HL-60 (cell line): ENCODE measurements at regions not wholly inside any gene's neighbourhood (a gene's known extent, or its start where the extent isn't known, plus 50 kb on each side); places are given as distances from the start of the nearest gene placed in this dataset.

ENCODE experiments used
- DNase-seq, 2 experiments: peaks; one replicate each; pipeline ENCODE4 v3.0.0-alpha.2; 2010 to 2020; ENCODE audit warnings: low read depth in 1 of 2, low spot score in 1 of 2
- H3K27ac ChIP-seq: fragments of 250-450 bp; sonication (Bioruptor Pico); replicated peaks from 2 replicates; pipeline ENCODE4 v1.5.1; 2020; ENCODE audit warnings: mild to moderate bottlenecking, moderate library complexity
- H3K27me3 ChIP-seq: fragments of 250-450 bp; sonication (Bioruptor Pico); 2 replicates; pipeline ENCODE4 v1.5.1; 2021; ENCODE audit warnings: mild to moderate bottlenecking, moderate library complexity; ENCODE audit not compliant: insufficient read depth, poor library complexity, severe bottlenecking
- H3K4me3 ChIP-seq: replicated peaks from 2 replicates; pipeline ENCODE4 v1.5.1; 2011; ENCODE audit warnings: mild to moderate bottlenecking, control low read depth, low read length; ENCODE audit not compliant: insufficient read depth
- GABPA ChIP-seq: IDR thresholded peaks from 2 replicates; pipeline ENCODE4 v1.6.1; 2012; ENCODE audit warnings: low read depth
- POLR2AphosphoS5 ChIP-seq: IDR thresholded peaks from 2 replicates; pipeline ENCODE4 v1.6.1; 2012; ENCODE audit warnings: low read depth
- SPI1 ChIP-seq: IDR thresholded peaks from 2 replicates; pipeline ENCODE4 v1.6.1; 2012; ENCODE audit warnings: low read depth, mild to moderate bottlenecking, borderline replicate concordance
- TF ChIP-seq, protein P1 (sequence below): IDR thresholded peaks from 2 replicates; pipeline ENCODE4 v1.6.1; 2012; ENCODE audit warnings: low read depth; ENCODE audit not compliant: insufficient replicate concordance
- TF ChIP-seq, protein P2 (sequence below): IDR thresholded peaks from one replicate; pipeline ENCODE4 v1.5.1; 2011; ENCODE audit warnings: low read length, control low read depth, inconsistent platforms; ENCODE audit not compliant: insufficient read depth

DNA sequence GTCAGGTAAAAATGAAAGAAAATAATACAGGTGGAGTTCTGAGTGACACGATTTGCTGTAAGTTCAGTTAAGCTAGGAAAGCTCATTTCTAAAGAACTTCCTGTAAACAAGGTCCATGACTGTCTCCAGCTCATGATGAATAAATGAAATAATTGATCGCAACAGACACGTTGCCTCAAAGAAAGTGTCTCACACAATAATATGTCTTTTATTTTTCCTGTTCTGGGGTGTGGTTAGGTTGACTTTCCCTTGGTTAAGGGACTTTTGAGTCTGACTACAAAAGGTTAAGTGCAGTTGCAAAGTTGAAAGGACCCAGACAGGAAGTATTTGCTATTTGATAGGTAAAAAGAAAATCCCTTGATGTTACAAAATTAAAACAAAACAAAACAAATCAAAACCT is 304.2 kb upstream of the PRDM1 start:
- Histone ChIP-seq H3K4me3 (no peak overlapping the region), H3K27ac (no peak overlapping the region), H3K27me3 (no peaks in the 10 kb centered on the region)
- no peak for TF ChIP-seq SPI1
- TF ChIP-seq POLR2AphosphoS5 = no peak
- TF ChIP-seq, protein P1, sequence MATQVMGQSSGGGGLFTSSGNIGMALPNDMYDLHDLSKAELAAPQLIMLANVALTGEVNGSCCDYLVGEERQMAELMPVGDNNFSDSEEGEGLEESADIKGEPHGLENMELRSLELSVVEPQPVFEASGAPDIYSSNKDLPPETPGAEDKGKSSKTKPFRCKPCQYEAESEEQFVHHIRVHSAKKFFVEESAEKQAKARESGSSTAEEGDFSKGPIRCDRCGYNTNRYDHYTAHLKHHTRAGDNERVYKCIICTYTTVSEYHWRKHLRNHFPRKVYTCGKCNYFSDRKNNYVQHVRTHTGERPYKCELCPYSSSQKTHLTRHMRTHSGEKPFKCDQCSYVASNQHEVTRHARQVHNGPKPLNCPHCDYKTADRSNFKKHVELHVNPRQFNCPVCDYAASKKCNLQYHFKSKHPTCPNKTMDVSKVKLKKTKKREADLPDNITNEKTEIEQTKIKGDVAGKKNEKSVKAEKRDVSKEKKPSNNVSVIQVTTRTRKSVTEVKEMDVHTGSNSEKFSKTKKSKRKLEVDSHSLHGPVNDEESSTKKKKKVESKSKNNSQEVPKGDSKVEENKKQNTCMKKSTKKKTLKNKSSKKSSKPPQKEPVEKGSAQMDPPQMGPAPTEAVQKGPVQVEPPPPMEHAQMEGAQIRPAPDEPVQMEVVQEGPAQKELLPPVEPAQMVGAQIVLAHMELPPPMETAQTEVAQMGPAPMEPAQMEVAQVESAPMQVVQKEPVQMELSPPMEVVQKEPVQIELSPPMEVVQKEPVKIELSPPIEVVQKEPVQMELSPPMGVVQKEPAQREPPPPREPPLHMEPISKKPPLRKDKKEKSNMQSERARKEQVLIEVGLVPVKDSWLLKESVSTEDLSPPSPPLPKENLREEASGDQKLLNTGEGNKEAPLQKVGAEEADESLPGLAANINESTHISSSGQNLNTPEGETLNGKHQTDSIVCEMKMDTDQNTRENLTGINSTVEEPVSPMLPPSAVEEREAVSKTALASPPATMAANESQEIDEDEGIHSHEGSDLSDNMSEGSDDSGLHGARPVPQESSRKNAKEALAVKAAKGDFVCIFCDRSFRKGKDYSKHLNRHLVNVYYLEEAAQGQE = no peak
- TF ChIP-seq, protein P2, sequence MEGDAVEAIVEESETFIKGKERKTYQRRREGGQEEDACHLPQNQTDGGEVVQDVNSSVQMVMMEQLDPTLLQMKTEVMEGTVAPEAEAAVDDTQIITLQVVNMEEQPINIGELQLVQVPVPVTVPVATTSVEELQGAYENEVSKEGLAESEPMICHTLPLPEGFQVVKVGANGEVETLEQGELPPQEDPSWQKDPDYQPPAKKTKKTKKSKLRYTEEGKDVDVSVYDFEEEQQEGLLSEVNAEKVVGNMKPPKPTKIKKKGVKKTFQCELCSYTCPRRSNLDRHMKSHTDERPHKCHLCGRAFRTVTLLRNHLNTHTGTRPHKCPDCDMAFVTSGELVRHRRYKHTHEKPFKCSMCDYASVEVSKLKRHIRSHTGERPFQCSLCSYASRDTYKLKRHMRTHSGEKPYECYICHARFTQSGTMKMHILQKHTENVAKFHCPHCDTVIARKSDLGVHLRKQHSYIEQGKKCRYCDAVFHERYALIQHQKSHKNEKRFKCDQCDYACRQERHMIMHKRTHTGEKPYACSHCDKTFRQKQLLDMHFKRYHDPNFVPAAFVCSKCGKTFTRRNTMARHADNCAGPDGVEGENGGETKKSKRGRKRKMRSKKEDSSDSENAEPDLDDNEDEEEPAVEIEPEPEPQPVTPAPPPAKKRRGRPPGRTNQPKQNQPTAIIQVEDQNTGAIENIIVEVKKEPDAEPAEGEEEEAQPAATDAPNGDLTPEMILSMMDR = no peak
- TF ChIP-seq GABPA = no peak
- no peak for DNase-seq

DNA sequence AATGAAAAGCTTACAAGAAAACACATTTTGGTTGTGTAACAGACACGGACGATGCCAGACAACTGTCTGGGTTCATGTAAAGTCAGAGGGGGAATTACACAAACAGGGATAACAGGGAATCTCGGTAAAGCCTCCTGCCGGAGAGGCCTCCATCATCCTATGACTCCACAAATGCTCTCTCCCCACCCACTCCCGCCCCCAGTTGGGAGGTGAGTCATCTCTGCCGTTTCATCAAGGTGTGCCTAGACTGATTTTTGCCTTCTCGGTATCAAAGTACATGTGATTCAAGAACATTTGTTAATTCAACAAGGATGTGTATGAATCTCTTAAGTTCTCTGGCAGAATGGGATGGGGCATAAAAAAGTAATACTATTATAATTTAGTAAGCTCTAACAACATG is 304.9 kb upstream of the PRDM1 start:
- Histone ChIP-seq H3K4me3 (no peak overlapping the region), H3K27me3 (no peaks in the 10 kb centered on the region), H3K27ac (no peak overlapping the region)
- TF ChIP-seq GABPA (no peak), POLR2AphosphoS5 (no peak)
- TF ChIP-seq, protein P2 = no peak
- DNase-seq = no peak

DNA sequence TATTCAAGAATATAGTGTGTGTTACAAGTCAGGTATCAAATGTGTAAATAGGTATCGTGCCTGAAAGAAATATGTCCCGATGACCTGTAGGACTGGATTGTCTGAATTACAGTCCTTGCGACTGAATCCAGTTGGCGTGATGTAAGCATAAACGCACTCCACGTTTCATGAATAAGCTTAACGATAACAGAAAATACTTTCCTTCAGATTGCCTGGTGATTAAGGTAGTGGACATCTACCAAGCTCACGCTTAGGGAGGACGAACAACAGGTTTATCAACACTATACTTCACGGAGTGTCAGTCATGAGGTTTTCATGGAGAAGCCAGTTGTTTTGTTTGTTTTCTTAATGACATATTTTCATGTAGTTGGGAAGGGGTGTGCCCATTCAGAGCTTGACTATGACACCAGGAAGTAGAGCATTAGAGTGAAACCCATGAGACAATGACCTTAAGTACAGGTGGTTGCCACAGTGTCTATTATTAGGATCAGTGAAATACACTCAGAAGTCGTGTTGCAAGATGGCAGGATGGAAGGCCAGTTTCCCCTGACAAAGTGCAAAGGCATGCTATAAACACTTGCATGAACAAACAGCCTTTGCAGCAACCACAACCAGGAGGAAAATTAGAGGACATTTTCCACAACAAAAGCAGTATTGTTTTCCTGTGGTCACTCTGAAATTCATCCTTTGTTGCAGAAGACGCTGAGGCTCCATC is 305.8 kb upstream of the PRDM1 start:
- Histone ChIP-seq H3K27ac (no peak overlapping the region), H3K27me3 (no peaks in the 10 kb centered on the region), H3K4me3 (no peak overlapping the region)
- DNase-seq = peak in 1 of 2 experiments; percentile 29
- TF ChIP-seq, protein P1 = no peak
- TF ChIP-seq SPI1 = no peak

DNA sequence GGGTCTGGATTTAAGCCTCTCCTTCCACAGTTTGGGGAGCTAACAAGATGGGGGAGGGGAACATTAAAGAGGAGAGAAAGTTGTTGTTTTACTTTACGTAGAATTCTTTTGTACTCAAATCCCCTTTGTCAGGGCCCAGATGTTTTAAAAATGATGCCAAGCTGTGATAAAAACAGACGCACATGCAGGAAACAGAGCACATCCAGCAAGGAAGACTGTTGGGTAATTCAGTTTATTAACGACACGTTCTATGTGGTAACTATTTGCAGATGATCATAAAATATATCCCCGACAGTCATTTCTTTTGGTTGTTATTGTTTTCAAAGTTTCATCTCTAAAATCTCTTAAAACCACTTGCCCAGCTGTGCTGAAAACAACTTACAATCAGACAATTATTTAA is 307.0 kb upstream of the PRDM1 start:
- DNase-seq = no peak
- no peak overlapping the region for H3K27ac ChIP-seq
- no peak overlapping the region for H3K4me3 ChIP-seq
- TF ChIP-seq, protein P1 = no peak
- TF ChIP-seq SPI1 (no peak), POLR2AphosphoS5 (no peak), GABPA (no peak)
- TF ChIP-seq, protein P2 = no peak
- no peaks in the 10 kb centered on the region for H3K27me3 ChIP-seq
